HCT116 (cell line): ENCODE measurements at regions not wholly inside any gene's neighbourhood (a gene's known extent, or its start where the extent isn't known, plus 50 kb on each side); places are given as distances from the start of the nearest gene placed in this dataset.

Experiments used
- CTCF ChIP-seq, 3 experiments: fragments of 200-600 bp in 1 of 3; sonication (generic) in 1 of 3; IDR thresholded peaks in 2 of 3; conservative IDR thresholded peaks in 1 of 3; 2 replicates each; pipeline ENCODE4 v1.5.1; 2012 to 2017; ENCODE audit warnings: low read depth in 2 of 3, low read length in 2 of 3, antibody characterized with exemption in 1 of 3, borderline replicate concordance in 1 of 3, control low read depth in 1 of 3, mild to moderate bottlenecking in 1 of 3, mixed read lengths in 1 of 3, mixed run types in 1 of 3, moderate library complexity in 1 of 3; ENCODE audit not compliant: insufficient read depth in 1 of 3
- EZH2 ChIP-seq: fragments of 200-600 bp; sonication (generic); IDR thresholded peaks from 2 replicates; pipeline ENCODE4 v1.6.1; 2017; ENCODE audit warnings: antibody characterized with exemption, mixed run types
- EZH2phosphoT487 ChIP-seq: fragments of 200-600 bp; IDR thresholded peaks from 2 replicates; pipeline ENCODE4 v1.6.1; 2018; ENCODE audit warnings: antibody characterized with exemption, borderline replicate concordance
- POLR2A ChIP-seq: IDR thresholded peaks from 2 replicates; pipeline ENCODE4 v1.7.0; 2011; ENCODE audit warnings: borderline replicate concordance; ENCODE audit not compliant: insufficient read depth, insufficient read length; ENCODE audit errors: extremely low read depth
- RAD21 ChIP-seq: IDR thresholded peaks from 2 replicates; pipeline ENCODE4 v1.6.1; 2012; ENCODE audit warnings: low read depth, mild to moderate bottlenecking
- REST ChIP-seq: IDR thresholded peaks from 2 replicates; pipeline ENCODE4 v1.6.1; 2012; ENCODE audit warnings: low read depth
- SP1 ChIP-seq: IDR thresholded peaks from 2 replicates; pipeline ENCODE4 v1.6.1; 2012; ENCODE audit warnings: low read depth
- SRF ChIP-seq: IDR thresholded peaks from 2 replicates; pipeline ENCODE4 v1.6.1; 2012; ENCODE audit warnings: low read depth
- YY1 ChIP-seq: IDR thresholded peaks from 2 replicates; pipeline ENCODE4 v1.6.1; 2011; ENCODE audit warnings: low read length, low read depth, moderate library complexity, mild to moderate bottlenecking; ENCODE audit not compliant: insufficient replicate concordance; ENCODE audit errors: extremely low read depth

- TF ChIP-seq REST (no peak), CTCF (IDR thresholded peaks at IDR 0.05 in 2 of 3, conservative IDR thresholded peaks at IDR 0.05 in 1 of 3; ENCODE audit: borderline replicate concordance in 1 of 3, insufficient read depth in 1 of 3, low read depth in 2 of 3, low read length in 2 of 3) (peak in 2 of 3 experiments; percentile 19 to 21; a peak in 1 of 6 replicates), YY1 (no peak), POLR2A (no peak), SRF (no peak), SP1 (no peak), RAD21 (no peak), EZH2phosphoT487 (no peak), EZH2 (no peak)
These were observed 207.0 kb downstream of the RRAGB start for GRCh38 chrX:55924574-55924973.
